GM23248 (cell line): ENCODE measurements at regions not wholly inside any gene's neighbourhood (a gene's known extent, or its start where the extent isn't known, plus 50 kb on each side); places are given as distances from the start of the nearest gene placed in this dataset.

Source experiments
- DNase-seq: peaks from one replicate; pipeline ENCODE4 v3.0.0-alpha.2; 2015
- H2AFZ ChIP-seq: fragments of 200-600 bp; sonication (generic); 2 replicates; pipeline ENCODE4 v1.6.1; 2016; ENCODE audit warnings: antibody characterized with exemption
- H3F3A ChIP-seq: fragments of 200-600 bp; sonication (generic); 2 replicates; pipeline ENCODE4 v1.6.1; 2016; ENCODE audit warnings: mild to moderate bottlenecking, antibody characterized with exemption, mixed run types; ENCODE audit not compliant: insufficient read depth
- H3K27ac ChIP-seq: fragments of 200-600 bp; sonication (generic); 2 replicates; pipeline ENCODE4 v1.5.1; 2016; ENCODE audit warnings: mild to moderate bottlenecking
- H3K27me3 ChIP-seq: fragments of 200-600 bp; sonication (generic); replicated peaks from 2 replicates; pipeline ENCODE4 v1.6.1; 2016; ENCODE audit warnings: mild to moderate bottlenecking; ENCODE audit not compliant: insufficient read depth
- H3K36me3 ChIP-seq: fragments of 200-600 bp; sonication (generic); 2 replicates; pipeline ENCODE4 v1.6.1; 2016; ENCODE audit warnings: low read depth, mild to moderate bottlenecking
- H3K4me1 ChIP-seq: fragments of 200-600 bp; sonication (generic); 2 replicates; pipeline ENCODE4 v1.6.1; 2016; ENCODE audit warnings: mild to moderate bottlenecking; ENCODE audit not compliant: insufficient read depth
- H3K4me2 ChIP-seq: fragments of 200-600 bp; sonication (generic); one replicate; pipeline ENCODE4 v1.6.1; 2016; ENCODE audit warnings: mild to moderate bottlenecking; ENCODE audit not compliant: unreplicated experiment
- H3K4me3 ChIP-seq: fragments of 200-600 bp; sonication (generic); 2 replicates; pipeline ENCODE4 v1.5.1; 2016; ENCODE audit warnings: mild to moderate bottlenecking
- H3K79me2 ChIP-seq: fragments of 200-600 bp; sonication (generic); 2 replicates; pipeline ENCODE4 v1.6.1; 2016; ENCODE audit warnings: mild to moderate bottlenecking; ENCODE audit not compliant: insufficient read depth
- H3K9ac ChIP-seq: fragments of 200-600 bp; sonication (generic); 2 replicates; pipeline ENCODE4 v1.6.1; 2016; ENCODE audit warnings: mild to moderate bottlenecking
- H3K9me2 ChIP-seq: fragments of 200-600 bp; sonication (generic); 2 replicates; pipeline ENCODE4 v1.6.1; 2016; ENCODE audit warnings: mixed run types, mild to moderate bottlenecking, moderate library complexity; ENCODE audit not compliant: insufficient read depth
- H3K9me3 ChIP-seq: fragments of 200-600 bp; sonication (generic); one replicate; pipeline ENCODE4 v1.6.1; 2017; ENCODE audit warnings: low read depth
- H4K20me1 ChIP-seq: fragments of 200-600 bp; sonication (generic); 2 replicates; pipeline ENCODE4 v1.6.0; 2016; ENCODE audit not compliant: insufficient read depth
- EZH2 ChIP-seq: fragments of 200-600 bp; sonication (generic); IDR thresholded peaks from 2 replicates; pipeline ENCODE4 v1.6.1; 2018; ENCODE audit warnings: antibody characterized with exemption, mild to moderate bottlenecking; ENCODE audit not compliant: insufficient read depth, poor library complexity, severe bottlenecking
- EZH2phosphoT487 ChIP-seq: fragments of 200-600 bp; sonication (generic); IDR thresholded peaks from 2 replicates; pipeline ENCODE4 v1.6.1; 2018; ENCODE audit warnings: antibody characterized with exemption, moderate library complexity, mild to moderate bottlenecking, low read depth; ENCODE audit not compliant: insufficient read depth
- WGBS, 2 experiments: methylation state at CpG; one replicate each; pipeline ENCODE4 v1.1.6; 2015 to 2017; ENCODE audit warnings: low lambda C conversion rate in 2 of 2, low coverage in 1 of 2; ENCODE audit errors: missing lambda C conversion rate in 2 of 2; 5-methylcytosine and 5-hydroxymethylcytosine counted together
- in situ Hi-C: fragments of 300-500 bp; cut with MboI; formaldehyde crosslinking; loops from 2 replicates; pipeline ENCODE4 v1.15.0; 2020

DNA sequence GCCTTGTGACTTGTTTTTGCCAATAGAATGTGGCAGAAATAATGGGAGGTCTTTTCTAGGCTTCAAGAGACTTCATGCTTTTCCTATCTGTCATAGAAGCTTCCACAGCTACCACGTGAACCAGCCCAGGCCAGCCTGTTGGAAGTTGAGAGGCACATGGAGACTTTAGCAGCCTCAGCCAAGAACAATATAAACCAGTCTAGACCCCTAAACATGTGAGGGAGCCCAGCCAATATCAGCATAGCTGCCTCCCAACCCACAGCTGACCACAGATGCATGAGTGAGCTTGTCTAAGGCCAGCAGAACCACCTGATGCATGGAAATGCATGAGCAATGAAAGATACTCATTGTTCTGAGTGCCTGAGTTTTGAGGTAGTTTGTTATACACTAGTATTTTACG lies 540.7 kb upstream of the BTBD3 start:
- WGBS, 2 experiments, result 75 to 85% methylated on average over 2 of the region's 2 CpGs
- Histone ChIP-seq H3K4me1 (peaks cover 25% of the 10 kb centered on the region), H4K20me1 (no peaks in the 10 kb centered on the region), H3K4me3 (no peak overlapping the region), H2AFZ (no peak overlapping the region), H3K9ac (no peak overlapping the region), H3K79me2 (no peaks in the 10 kb centered on the region), H3K4me2 (no peak overlapping the region), H3K9me2 (no peaks in the 10 kb centered on the region), H3K9me3 (no peaks in the 10 kb centered on the region), H3K36me3 (no peaks in the 10 kb centered on the region), H3K27me3 (no peaks in the 10 kb centered on the region), H3F3A (no peaks in the 10 kb centered on the region), H3K27ac (no peak overlapping the region)
- TF ChIP-seq EZH2 (no peak), EZH2phosphoT487 (no peak)
- peak; percentile 41 for DNase-seq
- in situ Hi-C loops, result no loop called here

DNA sequence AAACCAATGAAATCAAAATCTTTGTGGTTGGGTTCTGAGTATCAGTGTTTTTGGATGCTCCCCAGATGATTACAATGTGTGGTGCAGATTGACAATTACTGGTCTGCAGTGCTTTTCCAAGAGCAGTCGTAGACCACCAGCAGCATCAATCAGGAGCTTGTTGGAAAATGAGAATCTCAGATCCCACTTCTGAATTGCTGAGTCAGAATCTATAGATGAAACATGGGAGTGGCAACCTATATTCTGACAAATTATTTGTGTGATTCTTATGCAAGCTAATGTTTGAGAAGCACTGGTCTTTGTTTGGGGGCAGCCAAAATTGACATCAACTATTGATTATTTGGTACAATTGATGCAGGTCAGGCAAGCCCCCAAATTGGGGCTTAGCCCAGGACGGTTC lies 539.9 kb upstream of the BTBD3 start:
- Histone ChIP-seq H3K27ac (no peak overlapping the region), H3K27me3 (no peaks in the 10 kb centered on the region), H3K36me3 (no peaks in the 10 kb centered on the region), H4K20me1 (no peaks in the 10 kb centered on the region), H3K4me1 (peaks cover 25% of the 10 kb centered on the region), H3K9me2 (no peaks in the 10 kb centered on the region), H3K9ac (no peak overlapping the region), H2AFZ (no peak overlapping the region), H3K4me2 (no peak overlapping the region), H3K4me3 (no peak overlapping the region), H3K9me3 (no peaks in the 10 kb centered on the region), H3F3A (no peaks in the 10 kb centered on the region), H3K79me2 (no peaks in the 10 kb centered on the region)
- no peak for DNase-seq
- WGBS, 2 experiments, result 40 to 45% methylated on average over 2 of the region's 2 CpGs
- in situ Hi-C loops, result no loop called here
- TF ChIP-seq EZH2 (no peak), EZH2phosphoT487 (no peak)

DNA sequence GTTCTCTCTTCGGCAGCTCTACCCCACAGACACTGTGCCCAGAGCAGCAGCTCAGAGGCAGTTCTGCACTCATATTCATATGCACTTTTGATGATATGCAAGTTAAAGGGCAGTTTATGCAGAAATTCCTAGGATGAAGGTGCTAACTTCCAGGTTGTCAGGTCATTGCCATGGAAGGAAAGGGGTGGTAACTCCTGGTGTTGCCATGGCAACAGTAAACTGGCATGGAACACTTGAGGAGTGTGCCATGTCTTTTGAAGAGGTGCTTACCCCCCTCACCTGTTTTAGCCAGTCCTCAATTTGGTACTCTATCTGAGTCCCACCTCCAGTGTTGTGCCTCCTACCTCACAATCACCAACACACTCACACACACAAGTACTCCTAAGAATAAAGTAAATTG lies 539.4 kb upstream of the BTBD3 start:
- Histone ChIP-seq H3K9me2 (no peaks in the 10 kb centered on the region), H3K4me3 (no peak overlapping the region), H4K20me1 (no peaks in the 10 kb centered on the region), H3K27me3 (no peaks in the 10 kb centered on the region), H3K79me2 (no peaks in the 10 kb centered on the region), H3K9me3 (no peaks in the 10 kb centered on the region), H3K27ac (no peak overlapping the region), H3K4me1 (peaks cover 25% of the 10 kb centered on the region), H3F3A (no peaks in the 10 kb centered on the region), H3K4me2 (no peak overlapping the region), H3K9ac (no peak overlapping the region), H2AFZ (no peak overlapping the region), H3K36me3 (no peaks in the 10 kb centered on the region)
- in situ Hi-C loops, result no loop called here
- no peak for DNase-seq
- TF ChIP-seq EZH2 (no peak), EZH2phosphoT487 (no peak)
- WGBS, 2 experiments, result 75 to 100% methylated on average over 1 of the region's 1 CpG

DNA sequence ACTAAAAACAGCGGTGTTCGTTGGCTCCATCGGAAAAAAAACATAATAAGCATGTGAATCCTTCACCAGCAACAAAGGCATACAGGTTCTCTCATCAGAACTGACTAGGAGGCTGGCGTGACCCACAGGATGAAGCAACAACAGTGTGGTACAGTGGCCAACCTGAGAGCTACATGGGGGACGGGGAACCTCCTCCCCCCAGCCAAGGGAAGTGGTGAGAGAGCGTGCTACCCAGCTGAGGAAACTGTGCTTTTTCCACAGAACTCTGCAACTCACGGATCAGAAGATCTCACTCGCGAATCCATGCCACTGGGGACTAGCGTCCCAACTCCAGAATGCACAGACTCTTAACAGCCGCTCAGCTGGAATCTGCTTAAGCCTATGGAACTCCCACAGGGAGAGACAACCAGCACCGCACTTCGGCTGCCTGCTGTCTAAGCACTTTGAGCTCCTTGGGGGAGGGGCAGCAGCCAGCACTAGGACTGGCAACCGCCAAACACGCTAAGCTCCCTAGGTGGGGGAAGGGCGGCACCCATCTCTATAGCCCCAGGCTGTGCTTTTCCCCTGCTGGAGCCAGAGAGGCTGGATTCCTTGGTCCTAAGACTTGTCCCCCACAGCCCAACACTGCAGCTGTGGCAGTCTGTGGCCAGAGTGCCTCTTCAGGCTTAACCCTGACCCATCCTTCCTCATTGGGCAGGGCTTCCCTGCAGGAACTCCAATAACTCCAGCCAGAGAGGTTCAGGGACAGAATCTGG lies 538.3 kb upstream of the BTBD3 start:
- Histone ChIP-seq H4K20me1 (no peaks in the 10 kb centered on the region), H3K4me2 (no peak overlapping the region), H2AFZ (no peak overlapping the region), H3K79me2 (no peaks in the 10 kb centered on the region), H3K27me3 (no peaks in the 10 kb centered on the region), H3F3A (no peaks in the 10 kb centered on the region), H3K9ac (no peak overlapping the region), H3K4me1 (peaks cover 25% of the 10 kb centered on the region), H3K4me3 (no peak overlapping the region), H3K27ac (no peak overlapping the region), H3K36me3 (no peaks in the 10 kb centered on the region), H3K9me2 (no peaks in the 10 kb centered on the region), H3K9me3 (no peaks in the 10 kb centered on the region)
- 52 to 53% methylated on average over 16 of the region's 16 CpGs for WGBS, 2 experiments
- DNase-seq, result no peak
- in situ Hi-C loops, result no loop called here
- TF ChIP-seq EZH2 (no peak), EZH2phosphoT487 (no peak)

DNA sequence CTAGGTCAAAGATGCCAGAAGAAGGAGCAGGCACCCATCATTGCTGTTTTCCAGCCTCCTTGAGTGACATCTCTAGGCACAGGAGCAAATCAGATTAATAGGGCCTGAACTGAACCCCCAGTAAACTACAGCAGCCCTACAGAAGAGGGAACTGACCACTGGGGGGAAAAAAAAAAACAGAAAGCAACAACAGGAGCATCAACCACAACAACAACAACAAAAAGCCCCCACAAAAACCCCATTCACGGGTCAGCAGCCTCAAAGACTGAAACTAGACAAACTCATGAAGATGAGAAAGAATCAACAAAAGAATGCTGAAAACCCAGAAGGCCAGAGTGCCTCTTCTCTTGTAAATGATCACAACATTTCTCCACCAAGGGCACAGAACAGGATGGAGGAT lies 537.4 kb upstream of the BTBD3 start:
- H3K36me3 ChIP-seq, result no peaks in the 10 kb centered on the region
- no peak overlapping the region for H3K9ac ChIP-seq
- no peaks in the 10 kb centered on the region for H3K79me2 ChIP-seq
- H3F3A ChIP-seq, result no peaks in the 10 kb centered on the region
- no peak overlapping the region for H3K27ac ChIP-seq
- TF ChIP-seq EZH2phosphoT487 (no peak), EZH2 (no peak)
- H4K20me1 ChIP-seq, result no peaks in the 10 kb centered on the region
- H3K27me3 ChIP-seq, result no peaks in the 10 kb centered on the region
- H3K9me2 ChIP-seq, result no peaks in the 10 kb centered on the region
- H3K4me1 ChIP-seq, result peaks cover 17% of the 10 kb centered on the region
- no peak overlapping the region for H3K4me2 ChIP-seq
- 35 to 56% methylated on average over 1 of the region's 1 CpG for WGBS, 2 experiments
- no peak overlapping the region for H2AFZ ChIP-seq
- H3K4me3 ChIP-seq, result no peak overlapping the region
- DNase-seq, result no peak
- in situ Hi-C loops, result no loop called here
- no peaks in the 10 kb centered on the region for H3K9me3 ChIP-seq
